ENCODE measurements at regions not wholly inside any gene's neighbourhood (a gene's known extent, or its start where the extent isn't known, plus 50 kb on each side); places are given as distances from the start of the nearest gene placed in this dataset.

- no peaks in the 10 kb centered on the region for H3K79me2 ChIP-seq (ENCODE audit: insufficient read depth, low read length)
- ChIA-PET POLR2A (no interaction called here), CTCF (ENCODE audit: low intra/inter-chr PET ratio, low total read pairs) (no interaction called here)
- WGBS (ENCODE audit: low lambda C conversion rate): 7% methylated on average over 5 of the region's 7 CpGs
- H3K27ac ChIP-seq (ENCODE audit: extremely low read length, insufficient read depth, low read length): no peak overlapping the region
- no peak overlapping the region for H2AFZ ChIP-seq (ENCODE audit: low read length)
- no TSS peak for BruUV-seq (replicated peaks)
- DNase-seq (ENCODE audit: low spot score) (no peak), ATAC-seq (no peak), FAIRE-seq (no peak)
- H4K20me1 ChIP-seq (ENCODE audit: insufficient read depth, low read length): no peaks in the 10 kb centered on the region
- H3K9ac ChIP-seq (ENCODE audit: insufficient read depth, low read depth, low read length): no peak overlapping the region
- H3K4me3 ChIP-seq (replicated peaks in 1 of 3; ENCODE audit: insufficient read depth in 1 of 3, low read depth in 2 of 3, low read length in 3 of 3): no peak overlapping the region
- no peaks in the 10 kb centered on the region for H3K36me3 ChIP-seq (replicated peaks in 1 of 2; ENCODE audit: control insufficient read depth in 1 of 2, insufficient read depth in 2 of 2, low read length in 2 of 2)
- intact Hi-C loops (cut with micrococcal nuclease; ENCODE audit: unreplicated experiment) (loop anchor here (2.0 kb wide), 1 partner anchor 65 kb away; no protein-coding TSS in a partner anchor), in situ Hi-C loops (cut with HindIII; ENCODE audit: extremely low pct_ligation_motif_present, low pct_unique_long_range_greater_than_20kb) (no loop called here)
- peaks cover 3 to 46% of the 10 kb centered on the region in 2 experiments; a peak in 4 of 5 replicates for H3K27me3 ChIP-seq (ENCODE audit: control insufficient read depth in 1 of 2, insufficient read depth in 2 of 2, low read length in 2 of 2)
- no peaks in the 10 kb centered on the region for H3K9me3 ChIP-seq (ENCODE audit: low read length)
- H3K4me2 ChIP-seq (ENCODE audit: low read depth, low read length): no peak overlapping the region
- H3K4me1 ChIP-seq (ENCODE audit: insufficient read depth, low read length): no peaks in the 10 kb centered on the region
- no peak for TF ChIP-seq ZSCAN25 (CRISPR knock-in tag; IDR thresholded peaks at IDR 0.05)
- no peak for TF ChIP-seq ERF (CRISPR knock-in tag; IDR thresholded peaks at IDR 0.05)
- no peak for TF ChIP-seq MYC (CRISPR knock-in tag; IDR thresholded peaks at IDR 0.05; ENCODE audit: borderline replicate concordance)
- no peak for TF ChIP-seq ZNF558 (CRISPR knock-in tag; IDR thresholded peaks at IDR 0.05; ENCODE audit: borderline replicate concordance)
- TF ChIP-seq ZNF589 (CRISPR knock-in tag; conservative IDR thresholded peaks at IDR 0.05): no peak
- no peak for TF ChIP-seq ZNF30 (CRISPR knock-in tag; IDR thresholded peaks at IDR 0.05)
- no peak for TF ChIP-seq MNT (IDR thresholded peaks at IDR 0.05)
- TF ChIP-seq PRPF4 (IDR thresholded peaks at IDR 0.05; ENCODE audit: low read depth, low read length, poor library complexity, severe bottlenecking): no peak
- TF ChIP-seq SKIL (CRISPR knock-in tag; IDR thresholded peaks at IDR 0.05; ENCODE audit: borderline replicate concordance): no peak
- TF ChIP-seq ZNF772 (CRISPR knock-in tag; IDR thresholded peaks at IDR 0.05): no peak
- TF ChIP-seq ZNF713 (CRISPR knock-in tag; IDR thresholded peaks at IDR 0.05): no peak
- no peak for TF ChIP-seq GMEB1 (CRISPR knock-in tag; IDR thresholded peaks at IDR 0.05; ENCODE audit: borderline replicate concordance)
- no peak for TF ChIP-seq CSRNP2 (CRISPR knock-in tag; conservative IDR thresholded peaks at IDR 0.05; ENCODE audit: low read depth)
- no peak for TF ChIP-seq HMGA1 (CRISPR knock-in tag; conservative IDR thresholded peaks at IDR 0.05)
- TF ChIP-seq AHR (CRISPR knock-in tag; IDR thresholded peaks at IDR 0.05): no peak
- TF ChIP-seq MEIS1 (CRISPR knock-in tag; IDR thresholded peaks at IDR 0.05; ENCODE audit: borderline replicate concordance): no peak
- no peak for TF ChIP-seq LRRFIP1 (CRISPR knock-in tag; conservative IDR thresholded peaks at IDR 0.05)
Observed at GRCh38 chr17:74004056-74004455, 199.4 kb upstream of the RPL38 start.

Data from HepG2 (cell line).